ENCODE measurements at regions not wholly inside any gene's neighbourhood (a gene's known extent, or its start where the extent isn't known, plus 50 kb on each side); places are given as distances from the start of the nearest gene placed in this dataset.
"Not testable (repeated sequence)": the region's sequence is repeated elsewhere in the genome, so short reads cannot be mapped to it uniquely, and the experiment has no call there.

GRCh38 chr15:39407116-39407515 lies 173.8 kb upstream of the THBS1 start:
- DNase-seq (ENCODE audit: low spot score in 2 of 2) (no peak), ATAC-seq (no peak)
- Mint-ChIP-seq H3K9me3 (no peaks in the 10 kb centered on the region), H3K36me3 (no peaks in the 10 kb centered on the region), H3K27ac (no peak overlapping the region)

GRCh38 chr15:39409876-39410530 lies 170.9 kb upstream of the THBS1 start:
- no peak for ATAC-seq
- H3K27ac Mint-ChIP-seq = no peak overlapping the region
- H3K9me3 Mint-ChIP-seq = no peaks in the 10 kb centered on the region
- H3K36me3 Mint-ChIP-seq = no peaks in the 10 kb centered on the region
- DNase-seq (ENCODE audit: low spot score in 2 of 2) = no peak

GRCh38 chr15:39411102-39411989 lies 169.5 kb upstream of the THBS1 start:
- Mint-ChIP-seq H3K9me3 (no peaks in the 10 kb centered on the region), H3K36me3 (no peaks in the 10 kb centered on the region), H3K27ac (no peak overlapping the region)
- DNase-seq (ENCODE audit: low spot score in 2 of 2) (no peak), ATAC-seq (peak; percentile 82 to 92)

- H3K9me3 Mint-ChIP-seq = peaks cover 0 to 5% of the 10 kb centered on the region in 2 donors
- DNase-seq (ENCODE audit: low spot score in 2 of 2) (no peak), ATAC-seq (peak in 1 of 2 donors; percentile 73)
- no peak overlapping the region for H3K27ac Mint-ChIP-seq
- H3K36me3 Mint-ChIP-seq = peaks cover 0 to 5% of the 10 kb centered on the region in 2 donors
Observed at GRCh38 chr15:39413558-39413957, 167.3 kb upstream of the THBS1 start.

- peaks cover 0 to 7% of the 10 kb centered on the region in 2 donors for H3K36me3 Mint-ChIP-seq
- H3K27ac Mint-ChIP-seq = no peak overlapping the region
- no peak for DNase-seq (ENCODE audit: low spot score in 2 of 2)
- ATAC-seq = no peak
- H3K9me3 Mint-ChIP-seq = peaks cover 0 to 5% of the 10 kb centered on the region in 2 donors
Observed at GRCh38 chr15:39414201-39414600, 166.7 kb upstream of the THBS1 start.

- Mint-ChIP-seq H3K9me3 (peaks cover 0 to 5% of the 10 kb centered on the region in 2 donors), H3K36me3 (peaks cover 6 to 20% of the 10 kb centered on the region in 2 donors), H3K27ac (no peak overlapping the region)
- DNase-seq (ENCODE audit: low spot score in 2 of 2) (no peak), ATAC-seq (no peak)
Observed at GRCh38 chr15:39415634-39416033, 165.2 kb upstream of the THBS1 start.

GRCh38 chr15:39416258-39416657 lies 164.6 kb upstream of the THBS1 start:
- Mint-ChIP-seq H3K27ac (no peak overlapping the region), H3K9me3 (peaks cover 0 to 5% of the 10 kb centered on the region in 2 donors), H3K36me3 (peaks cover 6 to 20% of the 10 kb centered on the region in 2 donors)
- ATAC-seq (no peak), DNase-seq (ENCODE audit: low spot score in 2 of 2) (no peak)

GRCh38 chr15:39417366-39418134 lies 163.3 kb upstream of the THBS1 start:
- no peak for ATAC-seq
- peaks cover 6 to 20% of the 10 kb centered on the region in 2 donors for H3K36me3 Mint-ChIP-seq
- H3K27ac Mint-ChIP-seq = no peak overlapping the region
- peaks cover 0 to 5% of the 10 kb centered on the region in 2 donors for H3K9me3 Mint-ChIP-seq
- no peak for DNase-seq (ENCODE audit: low spot score in 2 of 2)

GRCh38 chr15:39419651-39420050 lies 161.2 kb upstream of the THBS1 start:
- Mint-ChIP-seq H3K27ac (no peak overlapping the region), H3K36me3 (peaks cover 6 to 20% of the 10 kb centered on the region in 2 donors), H3K9me3 (peaks cover 0 to 5% of the 10 kb centered on the region in 2 donors)
- ATAC-seq (no peak), DNase-seq (ENCODE audit: low spot score in 2 of 2) (no peak)

GRCh38 chr15:39420123-39420852 lies 160.6 kb upstream of the THBS1 start:
- H3K9me3 Mint-ChIP-seq; DNase-seq (ENCODE audit: low spot score in 2 of 2); ATAC-seq; H3K27ac Mint-ChIP-seq: not testable (repeated sequence)
- peaks cover 6 to 20% of the 10 kb centered on the region in 2 donors for H3K36me3 Mint-ChIP-seq

GRCh38 chr15:39420853-39421192 lies 160.1 kb upstream of the THBS1 start:
- not testable (repeated sequence) for DNase-seq (ENCODE audit: low spot score in 2 of 2); H3K27ac Mint-ChIP-seq; ATAC-seq; H3K9me3 Mint-ChIP-seq
- H3K36me3 Mint-ChIP-seq = peaks cover 6 to 20% of the 10 kb centered on the region in 2 donors

GRCh38 chr15:39426552-39427532 lies 154.0 kb upstream of the THBS1 start:
- Mint-ChIP-seq H3K27ac (peak overlapping the region in 1 of 2 donors; percentile 79), H3K9me3 (no peaks in the 10 kb centered on the region), H3K36me3 (no peaks in the 10 kb centered on the region)
- DNase-seq (ENCODE audit: low spot score in 2 of 2) = peak; percentile 71 to 80
- peak; percentile 91 to 94 for ATAC-seq

GRCh38 chr15:39427705-39428104 lies 153.2 kb upstream of the THBS1 start:
- ATAC-seq (peak in 1 of 2 donors; percentile 16), DNase-seq (ENCODE audit: low spot score in 2 of 2) (no peak)
- no peaks in the 10 kb centered on the region for H3K36me3 Mint-ChIP-seq
- H3K27ac Mint-ChIP-seq = no peak overlapping the region
- H3K9me3 Mint-ChIP-seq = no peaks in the 10 kb centered on the region

GRCh38 chr15:39429898-39430357 lies 151.0 kb upstream of the THBS1 start:
- Mint-ChIP-seq H3K27ac (peak overlapping the region in 1 of 2 donors; percentile 40), H3K36me3 (no peaks in the 10 kb centered on the region), H3K9me3 (no peaks in the 10 kb centered on the region)
- ATAC-seq (peak; percentile 17 to 62), DNase-seq (ENCODE audit: low spot score in 2 of 2) (no peak)

GRCh38 chr15:39430389-39430788 lies 150.5 kb upstream of the THBS1 start:
- ATAC-seq (no peak), DNase-seq (ENCODE audit: low spot score in 2 of 2) (no peak)
- peak overlapping the region in 1 of 2 donors; percentile 40 for H3K27ac Mint-ChIP-seq
- no peaks in the 10 kb centered on the region for H3K9me3 Mint-ChIP-seq
- H3K36me3 Mint-ChIP-seq = no peaks in the 10 kb centered on the region
